B cell (primary cell): ENCODE measurements at regions not wholly inside any gene's neighbourhood (a gene's known extent, or its start where the extent isn't known, plus 50 kb on each side); places are given as distances from the start of the nearest gene placed in this dataset.
"Not testable (repeated sequence)": the region's sequence is repeated elsewhere in the genome, so short reads cannot be mapped to it uniquely, and the experiment has no call there.

ENCODE experiments used
- ATAC-seq: fragments of 200-7000 bp; cut with Tn5 transposase; one replicate; pipeline ENCODE4 v1.10.0; 2021; ENCODE audit warnings: low read depth, mild to moderate bottlenecking, moderate number of reproducible peaks, moderate library complexity
- CTCF ChIA-PET: fragments of 350-600 bp; sonication (Branson Sonifier 250); formaldehyde crosslinking; loops from one replicate; lab custom pipeline; 2021; ENCODE audit warnings: antibody characterized with exemption, inconsistent platforms; lab: Charles Lee
- POLR2A ChIA-PET: fragments of 350-600 bp; sonication (Branson Sonifier 250); formaldehyde crosslinking; loops from one replicate; lab custom pipeline; 2021; ENCODE audit warnings: antibody characterized with exemption; lab: Charles Lee
- DNase-seq: peaks from one replicate; pipeline ENCODE4 v3.0.0; 2013
- H2AFZ ChIP-seq: 2 replicates; pipeline ENCODE4 v1.6.1; 2012; ENCODE audit warnings: mild to moderate bottlenecking, low read depth, low read length; ENCODE audit not compliant: insufficient read depth, poor library complexity, severe bottlenecking
- H3K27ac ChIP-seq, 2 donors: 1 replicate in 1 of 2; 2 replicates in 1 of 2; pipeline ENCODE4 v1.5.1; 2012 to 2013; ENCODE audit warnings: low read length in 2 of 2, mild to moderate bottlenecking in 2 of 2, moderate library complexity in 1 of 2
- H3K27me3 ChIP-seq, 4 experiments: fragments of 200-600 bp in 1 of 4; sonication (generic) in 1 of 4; replicated peaks in 1 of 4; 1 replicate in 2 of 4; 2 replicates in 2 of 4; pipeline versions ENCODE4 v1.6.1 to v1.7.0; 2013 to 2016; ENCODE audit warnings: low read length in 3 of 4, mild to moderate bottlenecking in 2 of 4, mixed read lengths in 1 of 4, moderate library complexity in 1 of 4; ENCODE audit not compliant: insufficient read depth in 4 of 4, control insufficient read depth in 3 of 4; ENCODE audit errors: control extremely low read depth in 1 of 4
- H3K36me3 ChIP-seq, 2 experiments: replicated peaks in 1 of 2; 1 replicate in 1 of 2; 2 replicates in 1 of 2; pipeline versions ENCODE4 v1.6.1 to v1.7.1; 2013; ENCODE audit warnings: low read length in 1 of 2; ENCODE audit not compliant: insufficient read depth in 2 of 2, control insufficient read depth in 1 of 2; ENCODE audit errors: control extremely low read depth in 1 of 2, extremely low read depth in 1 of 2
- H3K4me1 ChIP-seq, 2 donors: fragments of 200-600 bp in 1 of 2; sonication (generic) in 1 of 2; 1 replicate in 1 of 2; 2 replicates in 1 of 2; pipeline versions ENCODE4 v1.5.1 to v1.6.1; 2013 to 2017; ENCODE audit warnings: low read length in 2 of 2; ENCODE audit not compliant: control insufficient read depth in 2 of 2, insufficient read depth in 2 of 2
- H3K4me2 ChIP-seq: replicated peaks from 2 replicates; pipeline ENCODE3; 2012; ENCODE audit warnings: mild to moderate bottlenecking, low read depth, low read length; ENCODE audit not compliant: poor library complexity, severe bottlenecking
- H3K4me3 ChIP-seq, 5 experiments: fragments of 200-600 bp in 1 of 5; sonication (generic) in 1 of 5; 1 replicate in 3 of 5; 2 replicates in 2 of 5; pipeline versions ENCODE4 v1.5.1 to v1.7.0; 2011 to 2016; ENCODE audit warnings: low read length in 4 of 5, mild to moderate bottlenecking in 4 of 5, low read depth in 2 of 5, control low read depth in 1 of 5, moderate library complexity in 1 of 5; ENCODE audit not compliant: insufficient read depth in 1 of 5; ENCODE audit errors: control extremely low read depth in 1 of 5, extremely low read depth in 1 of 5
- H3K79me2 ChIP-seq: fragments of 200-600 bp; sonication (generic); one replicate; pipeline ENCODE4 v1.6.0; 2016; ENCODE audit warnings: low read length; ENCODE audit not compliant: control insufficient read depth, insufficient read depth
- H3K9ac ChIP-seq: fragments of 200-600 bp; sonication (generic); 2 replicates; pipeline ENCODE4 v1.6.1; 2017; ENCODE audit warnings: mild to moderate bottlenecking, low read length, moderate library complexity
- H3K9me3 ChIP-seq, 3 donors: one replicate each; pipeline versions ENCODE4 v1.6.1 to v1.7.1; 2013; ENCODE audit warnings: low read length in 2 of 3; ENCODE audit not compliant: control insufficient read depth in 2 of 3, insufficient read depth in 1 of 3; ENCODE audit errors: control extremely low read depth in 1 of 3
- H4K20me1 ChIP-seq: 2 replicates; pipeline ENCODE4 v1.6.0; 2012; ENCODE audit warnings: mild to moderate bottlenecking, low read length; ENCODE audit not compliant: insufficient read depth, control insufficient read depth, poor library complexity, severe bottlenecking
- H3K27ac Mint-ChIP-seq: one replicate; pipeline ENCODE4 v1.8.0; 2021; ENCODE audit warnings: mixed read lengths
- H3K27me3 Mint-ChIP-seq: one replicate; pipeline ENCODE4 v1.8.0; 2021; ENCODE audit warnings: mixed read lengths
- H3K4me1 Mint-ChIP-seq: one replicate; pipeline ENCODE4 v1.8.0; 2021; ENCODE audit warnings: mixed read lengths
- H3K4me3 Mint-ChIP-seq: one replicate; pipeline ENCODE4 v1.8.0; 2021; ENCODE audit warnings: mixed read lengths
- H3K9me3 Mint-ChIP-seq: one replicate; pipeline ENCODE4 v1.8.0; 2022; ENCODE audit warnings: mixed read lengths; ENCODE audit not compliant: insufficient read depth
- CTCF ChIP-seq: fragments of 200-600 bp; IDR thresholded peaks from one replicate; pipeline ENCODE4 v1.8.0; 2022; ENCODE audit warnings: antibody characterized with exemption, mild to moderate bottlenecking
- EZH2 ChIP-seq: IDR thresholded peaks from 2 replicates; pipeline ENCODE4 v1.6.1; 2012; ENCODE audit warnings: borderline replicate concordance, low read depth, mild to moderate bottlenecking, moderate library complexity, low read length; ENCODE audit not compliant: insufficient read depth, poor library complexity, severe bottlenecking
- WGBS: methylation state at CpG from one replicate; pipeline ENCODE4 v1.1.5; 2013; ENCODE audit warnings: missing lambda C conversion rate; ENCODE audit not compliant: insufficient coverage; 5-methylcytosine and 5-hydroxymethylcytosine counted together
- intact Hi-C: fragments of 100-400 bp; cut with micrococcal nuclease; formaldehyde crosslinking; loops from one replicate; pipeline ENCODE4 v1.10.0; 2022

GRCh38 chr9:31418419-31418818 is 966.0 kb upstream of the ACO1 start:
- Mint-ChIP-seq H3K27ac (no peak overlapping the region), H3K9me3 (no peaks in the 10 kb centered on the region), H3K27me3 (no peaks in the 10 kb centered on the region), H3K4me1 (no peaks in the 10 kb centered on the region), H3K4me3 (no peak overlapping the region)
- H3K27me3 ChIP-seq, result no peaks in the 10 kb centered on the region
- H3K79me2 ChIP-seq, result no peaks in the 10 kb centered on the region
- no peaks in the 10 kb centered on the region for H3K36me3 ChIP-seq
- ChIA-PET POLR2A (no interaction called here), CTCF (no interaction called here)
- H3K9ac ChIP-seq, result no peak overlapping the region
- H3K9me3 ChIP-seq, result no peaks in the 10 kb centered on the region
- H3K4me3 ChIP-seq, result no peak overlapping the region
- no peak overlapping the region for H2AFZ ChIP-seq
- ATAC-seq, result no peak
- WGBS, result no CpG with 5 or more reads among the region's 4 CpGs
- H3K4me2 ChIP-seq, result no peak overlapping the region
- H3K27ac ChIP-seq, result no peak overlapping the region
- DNase-seq, result no peak
- intact Hi-C loops, result no loop called here
- no peak for TF ChIP-seq EZH2
- TF ChIP-seq CTCF, result no peak
- no peaks in the 10 kb centered on the region for H4K20me1 ChIP-seq
- no peaks in the 10 kb centered on the region for H3K4me1 ChIP-seq

GRCh38 chr9:31443630-31444457 is 940.6 kb upstream of the ACO1 start:
- H3K4me3 ChIP-seq, result not testable (repeated sequence)
- H3K27ac ChIP-seq, result peak overlapping the region in 1 of 2 donors; percentile 46
- intact Hi-C loops, result loop anchor here (10.0 kb wide), 2 partner anchors 99 to 179 kb away; no protein-coding TSS in a partner anchor

More at GRCh38 chr9:31443630-31444457, 940.6 kb upstream of the ACO1 start:
- H3K79me2 ChIP-seq, H3K9me3 Mint-ChIP-seq, ATAC-seq, H3K4me2 ChIP-seq, H3K36me3 ChIP-seq, H3K9ac ChIP-seq, H3K4me3 Mint-ChIP-seq, H3K27me3 ChIP-seq, CTCF ChIA-PET, H3K9me3 ChIP-seq, H3K27me3 Mint-ChIP-seq, DNase-seq, POLR2A ChIA-PET, H4K20me1 ChIP-seq: not testable (repeated sequence)
- Mint-ChIP-seq H3K27ac (peak overlapping the region; percentile 76), H3K4me1 (peaks cover 22% of the 10 kb centered on the region)
- WGBS, result no CpG with 5 or more reads among the region's 7 CpGs
- Histone ChIP-seq H3K4me1 (peaks cover 12 to 18% of the 10 kb centered on the region in 2 donors), H2AFZ (peak overlapping the region; percentile 61)
